Keratinocyte (primary cell): ENCODE measurements at regions not wholly inside any gene's neighbourhood (a gene's known extent, or its start where the extent isn't known, plus 50 kb on each side); places are given as distances from the start of the nearest gene placed in this dataset.

Experiments
- EZH2 ChIP-seq: IDR thresholded peaks from one replicate; pipeline ENCODE4 v1.6.1; 2012; ENCODE audit warnings: inconsistent platforms, mild to moderate bottlenecking, low read length, moderate library complexity
- TF ChIP-seq, protein P1 (sequence below), 3 experiments: IDR thresholded peaks in 1 of 3; conservative IDR thresholded peaks in 1 of 3; optimal IDR thresholded peaks in 1 of 3; 2 replicates in 2 of 3; 3 replicates in 1 of 3; pipeline versions ENCODE3 to v1.5.1; 2011; ENCODE audit warnings: low read length in 3 of 3, mild to moderate bottlenecking in 3 of 3, moderate library complexity in 2 of 3, control low read depth in 1 of 3, inconsistent platforms in 1 of 3; ENCODE audit not compliant: insufficient read depth in 2 of 3; ENCODE audit errors: extremely low read depth in 1 of 3

DNA sequence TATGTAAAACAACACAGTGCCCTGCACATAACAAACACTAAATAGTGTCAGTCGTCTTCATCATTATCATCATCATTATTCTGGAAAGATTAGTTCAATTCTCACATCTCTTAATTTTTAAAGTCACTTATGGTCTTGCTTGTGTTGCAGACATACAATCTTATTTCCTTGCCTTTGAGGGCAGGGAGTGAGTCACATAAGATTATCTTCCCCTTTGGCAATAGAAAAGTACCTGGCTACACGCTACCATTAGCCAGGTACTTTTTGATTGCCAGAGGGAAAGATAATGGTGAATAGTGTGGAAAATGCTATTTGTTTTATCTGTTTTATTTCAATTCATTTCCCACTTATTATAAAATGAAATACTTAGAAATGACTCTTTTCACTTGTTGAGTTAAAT is 76.6 kb upstream of the RMDN2 start:
- no peak for TF ChIP-seq EZH2
- TF ChIP-seq, protein P1, sequence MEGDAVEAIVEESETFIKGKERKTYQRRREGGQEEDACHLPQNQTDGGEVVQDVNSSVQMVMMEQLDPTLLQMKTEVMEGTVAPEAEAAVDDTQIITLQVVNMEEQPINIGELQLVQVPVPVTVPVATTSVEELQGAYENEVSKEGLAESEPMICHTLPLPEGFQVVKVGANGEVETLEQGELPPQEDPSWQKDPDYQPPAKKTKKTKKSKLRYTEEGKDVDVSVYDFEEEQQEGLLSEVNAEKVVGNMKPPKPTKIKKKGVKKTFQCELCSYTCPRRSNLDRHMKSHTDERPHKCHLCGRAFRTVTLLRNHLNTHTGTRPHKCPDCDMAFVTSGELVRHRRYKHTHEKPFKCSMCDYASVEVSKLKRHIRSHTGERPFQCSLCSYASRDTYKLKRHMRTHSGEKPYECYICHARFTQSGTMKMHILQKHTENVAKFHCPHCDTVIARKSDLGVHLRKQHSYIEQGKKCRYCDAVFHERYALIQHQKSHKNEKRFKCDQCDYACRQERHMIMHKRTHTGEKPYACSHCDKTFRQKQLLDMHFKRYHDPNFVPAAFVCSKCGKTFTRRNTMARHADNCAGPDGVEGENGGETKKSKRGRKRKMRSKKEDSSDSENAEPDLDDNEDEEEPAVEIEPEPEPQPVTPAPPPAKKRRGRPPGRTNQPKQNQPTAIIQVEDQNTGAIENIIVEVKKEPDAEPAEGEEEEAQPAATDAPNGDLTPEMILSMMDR (optimal IDR thresholded peaks at IDR 0.05 in 1 of 3, IDR thresholded peaks at IDR 0.05 in 1 of 3, conservative IDR thresholded peaks at IDR 0.05 in 1 of 3; ENCODE audit: extremely low read depth in 1 of 3, insufficient read depth in 2 of 3, low read length in 3 of 3), result no peak
